ENCODE measurements at regions not wholly inside any gene's neighbourhood (a gene's known extent, or its start where the extent isn't known, plus 50 kb on each side); places are given as distances from the start of the nearest gene placed in this dataset.

- TF ChIP-seq POLR2AphosphoS5 (IDR thresholded peaks at IDR 0.05; ENCODE audit: low read depth, low read length) (no peak), POLR2A (IDR thresholded peaks at IDR 0.05; ENCODE audit: low read depth, low read length) (no peak)
Measured at GRCh38 chr15:57890878-57891277, 174.6 kb downstream of the ALDH1A2 start.
